ENCODE measurements at regions not wholly inside any gene's neighbourhood (a gene's known extent, or its start where the extent isn't known, plus 50 kb on each side); places are given as distances from the start of the nearest gene placed in this dataset.

- TF ChIP-seq CTCF (IDR thresholded peaks at IDR 0.05; ENCODE audit: insufficient read depth, low read depth, low read length) (no peak), EZH2 (IDR thresholded peaks at IDR 0.05; ENCODE audit: insufficient read depth, low read length) (no peak)
These were observed 166.1 kb downstream of the LIG4 start for GRCh38 chr13:108049211-108049610.

Measured in astrocyte (in vitro differentiated cells and primary cell).